ENCODE measurements at regions not wholly inside any gene's neighbourhood (a gene's known extent, or its start where the extent isn't known, plus 50 kb on each side); places are given as distances from the start of the nearest gene placed in this dataset.

DNA sequence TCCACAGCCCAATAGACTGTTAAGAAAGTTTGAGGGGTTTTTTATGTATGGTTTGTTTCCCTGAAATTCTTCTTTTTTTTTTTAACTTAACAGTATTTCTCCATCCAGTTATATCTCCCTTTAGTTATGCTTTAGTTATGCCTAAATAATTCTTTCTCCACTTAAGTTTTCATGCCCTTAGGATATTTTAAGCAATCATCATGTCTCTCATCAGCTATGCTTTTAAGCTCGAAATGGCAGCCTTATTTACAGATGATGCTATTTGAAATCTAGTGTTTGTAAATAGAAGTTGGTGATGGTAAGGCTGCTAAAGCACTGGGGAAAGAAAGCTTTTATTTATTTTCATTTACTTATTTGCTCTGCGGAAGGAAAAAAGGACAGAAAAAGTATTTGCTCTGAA, 439.3 kb downstream of the TFAP2B start:
- TF ChIP-seq, protein P1, sequence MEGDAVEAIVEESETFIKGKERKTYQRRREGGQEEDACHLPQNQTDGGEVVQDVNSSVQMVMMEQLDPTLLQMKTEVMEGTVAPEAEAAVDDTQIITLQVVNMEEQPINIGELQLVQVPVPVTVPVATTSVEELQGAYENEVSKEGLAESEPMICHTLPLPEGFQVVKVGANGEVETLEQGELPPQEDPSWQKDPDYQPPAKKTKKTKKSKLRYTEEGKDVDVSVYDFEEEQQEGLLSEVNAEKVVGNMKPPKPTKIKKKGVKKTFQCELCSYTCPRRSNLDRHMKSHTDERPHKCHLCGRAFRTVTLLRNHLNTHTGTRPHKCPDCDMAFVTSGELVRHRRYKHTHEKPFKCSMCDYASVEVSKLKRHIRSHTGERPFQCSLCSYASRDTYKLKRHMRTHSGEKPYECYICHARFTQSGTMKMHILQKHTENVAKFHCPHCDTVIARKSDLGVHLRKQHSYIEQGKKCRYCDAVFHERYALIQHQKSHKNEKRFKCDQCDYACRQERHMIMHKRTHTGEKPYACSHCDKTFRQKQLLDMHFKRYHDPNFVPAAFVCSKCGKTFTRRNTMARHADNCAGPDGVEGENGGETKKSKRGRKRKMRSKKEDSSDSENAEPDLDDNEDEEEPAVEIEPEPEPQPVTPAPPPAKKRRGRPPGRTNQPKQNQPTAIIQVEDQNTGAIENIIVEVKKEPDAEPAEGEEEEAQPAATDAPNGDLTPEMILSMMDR (IDR thresholded peaks at IDR 0.05; ENCODE audit: poor library complexity, severe bottlenecking), result no peak
- TF ChIP-seq SMC3 (conservative IDR thresholded peaks at IDR 0.05; ENCODE audit: poor library complexity) (no peak), EP300 (conservative IDR thresholded peaks at IDR 0.05; ENCODE audit: poor library complexity, severe bottlenecking) (no peak)

All from neural cell (in vitro differentiated cells).